Prostate gland (tissue), 2 donors: ENCODE measurements at regions not wholly inside any gene's neighbourhood (a gene's known extent, or its start where the extent isn't known, plus 50 kb on each side); places are given as distances from the start of the nearest gene placed in this dataset.

Experiments
- DNase-seq: peaks from one replicate; pipeline ENCODE4 v3.0.0-alpha.2; 2019; ENCODE audit warnings: low spot score
- H3K27ac ChIP-seq, 2 donors: fragments of 200-600 bp; sonication (generic); 2 replicates each; pipeline ENCODE4 v1.5.1; 2017 to 2019
- H3K27me3 ChIP-seq: fragments of 200-600 bp; sonication (generic); replicated peaks from 2 replicates; pipeline ENCODE4 v1.5.1; 2019; ENCODE audit not compliant: insufficient read depth
- H3K36me3 ChIP-seq, 2 donors: fragments of 200-600 bp; sonication (generic); 1 replicate in 1 of 2; 2 replicates in 1 of 2; pipeline versions ENCODE4 v1.5.1 to v1.8.1; 2017 to 2019
- H3K4me1 ChIP-seq: fragments of 200-600 bp; sonication (generic); replicated peaks from 2 replicates; pipeline ENCODE4 v1.5.1; 2019
- H3K4me3 ChIP-seq, 2 donors: fragments of 200-600 bp; sonication (generic); 2 replicates each; pipeline ENCODE4 v1.5.1; 2017 to 2019
- H3K9me3 ChIP-seq: fragments of 200-600 bp; sonication (generic); 2 replicates; pipeline ENCODE4 v1.5.1; 2017
- POLR2A ChIP-seq: fragments of 450-650 bp; IDR thresholded peaks from one replicate; pipeline ENCODE4 v1.6.1; 2016; ENCODE audit warnings: antibody characterized with exemption, mild to moderate bottlenecking
- POLR2AphosphoS5 ChIP-seq: sonication (generic); formaldehyde crosslinking; IDR thresholded peaks from one replicate; pipeline ENCODE4 v1.6.1; 2017; ENCODE audit warnings: antibody characterized with exemption
- WGBS: methylation state at CpG from one replicate; pipeline ENCODE4 v1.1.5; 2018; 5-methylcytosine and 5-hydroxymethylcytosine counted together
- intact Hi-C: fragments of 100-400 bp; cut with DNase I; formaldehyde crosslinking; loops from one replicate; pipeline ENCODE4 v1.14.2; 2022
- TF ChIP-seq, protein P1 (sequence below), 4 experiments: fragments of 200-600 bp in 2 of 4; fragments of 450-650 bp in 2 of 4; sonication (generic) in 2 of 4; IDR thresholded peaks; 1 replicate in 3 of 4; 2 replicates in 1 of 4; pipeline ENCODE4 v1.5.1; 2016 to 2019; ENCODE audit warnings: antibody characterized with exemption in 4 of 4, mild to moderate bottlenecking in 2 of 4, moderate library complexity in 2 of 4

DNA sequence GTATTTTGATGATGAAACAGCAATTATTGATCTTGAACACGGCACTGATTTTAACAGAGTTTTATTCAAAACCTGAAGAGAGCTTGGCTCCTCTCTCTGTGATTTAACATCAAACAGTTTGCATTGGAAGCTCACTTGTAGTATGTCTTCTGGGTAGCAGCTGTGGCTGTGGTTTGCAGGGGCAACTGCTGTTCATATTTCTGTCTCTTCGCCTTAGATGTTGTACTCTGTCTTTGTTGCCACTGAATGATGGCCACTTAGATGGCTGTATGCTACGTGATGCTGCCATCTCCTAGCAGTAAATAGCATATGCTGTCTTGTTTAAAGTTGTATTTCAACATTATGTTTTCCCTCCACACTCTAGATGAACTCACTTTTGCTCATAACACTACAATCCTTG lies 1743.0 kb upstream of the TENM3 start:
- 86% methylated on average over 3 of the region's 3 CpGs for WGBS
- TF ChIP-seq, protein P1, sequence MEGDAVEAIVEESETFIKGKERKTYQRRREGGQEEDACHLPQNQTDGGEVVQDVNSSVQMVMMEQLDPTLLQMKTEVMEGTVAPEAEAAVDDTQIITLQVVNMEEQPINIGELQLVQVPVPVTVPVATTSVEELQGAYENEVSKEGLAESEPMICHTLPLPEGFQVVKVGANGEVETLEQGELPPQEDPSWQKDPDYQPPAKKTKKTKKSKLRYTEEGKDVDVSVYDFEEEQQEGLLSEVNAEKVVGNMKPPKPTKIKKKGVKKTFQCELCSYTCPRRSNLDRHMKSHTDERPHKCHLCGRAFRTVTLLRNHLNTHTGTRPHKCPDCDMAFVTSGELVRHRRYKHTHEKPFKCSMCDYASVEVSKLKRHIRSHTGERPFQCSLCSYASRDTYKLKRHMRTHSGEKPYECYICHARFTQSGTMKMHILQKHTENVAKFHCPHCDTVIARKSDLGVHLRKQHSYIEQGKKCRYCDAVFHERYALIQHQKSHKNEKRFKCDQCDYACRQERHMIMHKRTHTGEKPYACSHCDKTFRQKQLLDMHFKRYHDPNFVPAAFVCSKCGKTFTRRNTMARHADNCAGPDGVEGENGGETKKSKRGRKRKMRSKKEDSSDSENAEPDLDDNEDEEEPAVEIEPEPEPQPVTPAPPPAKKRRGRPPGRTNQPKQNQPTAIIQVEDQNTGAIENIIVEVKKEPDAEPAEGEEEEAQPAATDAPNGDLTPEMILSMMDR (IDR thresholded peaks at IDR 0.05) = no peak
- TF ChIP-seq POLR2AphosphoS5 (no peak), POLR2A (no peak)

DNA sequence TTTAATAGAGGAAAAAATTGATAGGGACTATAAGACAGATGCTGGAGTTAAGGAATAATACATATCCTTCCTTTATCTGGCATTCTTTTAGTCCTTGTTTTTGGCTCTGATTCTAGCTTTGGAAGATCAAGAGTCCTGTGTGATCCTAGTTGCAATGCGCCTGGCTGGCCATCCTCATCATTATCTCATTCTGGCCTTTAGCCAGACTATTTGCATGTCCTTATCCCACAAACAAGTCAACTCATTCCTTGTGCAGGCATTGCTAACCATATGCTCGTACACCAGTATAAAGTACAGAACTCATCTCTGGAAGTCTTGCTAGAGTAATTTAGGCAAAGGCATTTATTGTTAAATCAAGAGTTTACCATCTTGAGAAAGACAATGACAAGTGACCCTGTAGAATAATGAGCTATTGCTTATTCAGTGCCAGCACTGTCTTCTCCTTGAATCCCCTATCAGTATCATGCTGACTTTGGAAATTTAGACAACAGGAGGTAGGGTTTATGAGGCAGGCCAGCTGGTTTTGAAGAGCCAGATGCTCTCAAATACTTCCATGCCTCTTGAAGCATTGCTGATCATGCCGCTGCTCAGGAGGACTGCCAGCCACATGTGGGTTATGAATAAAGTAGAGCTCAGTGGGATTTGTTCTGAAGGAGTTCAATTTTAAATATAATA lies 1730.3 kb upstream of the TENM3 start:
- H3K4me1 ChIP-seq = no peaks in the 10 kb centered on the region
- no peaks in the 10 kb centered on the region for H3K9me3 ChIP-seq
- no peak overlapping the region for H3K27ac ChIP-seq
- H3K36me3 ChIP-seq = no peaks in the 10 kb centered on the region
- H3K4me3 ChIP-seq = no peak overlapping the region
- no peak for TF ChIP-seq POLR2AphosphoS5
- TF ChIP-seq POLR2A = no peak
- TF ChIP-seq, protein P1 (IDR thresholded peaks at IDR 0.05) = no peak
- intact Hi-C loops = no loop called here
- H3K27me3 ChIP-seq = no peaks in the 10 kb centered on the region
- DNase-seq = no peak
- WGBS = 63% methylated on average over 3 of the region's 3 CpGs

More for the DNA sequence above, 1743.0 kb upstream of the TENM3 start:
- Histone ChIP-seq H3K27me3 (no peaks in the 10 kb centered on the region), H3K9me3 (no peaks in the 10 kb centered on the region), H3K4me1 (no peaks in the 10 kb centered on the region), H3K4me3 (no peak overlapping the region), H3K36me3 (no peaks in the 10 kb centered on the region), H3K27ac (no peak overlapping the region)
- no peak for DNase-seq
- intact Hi-C loops = no loop called here

DNA sequence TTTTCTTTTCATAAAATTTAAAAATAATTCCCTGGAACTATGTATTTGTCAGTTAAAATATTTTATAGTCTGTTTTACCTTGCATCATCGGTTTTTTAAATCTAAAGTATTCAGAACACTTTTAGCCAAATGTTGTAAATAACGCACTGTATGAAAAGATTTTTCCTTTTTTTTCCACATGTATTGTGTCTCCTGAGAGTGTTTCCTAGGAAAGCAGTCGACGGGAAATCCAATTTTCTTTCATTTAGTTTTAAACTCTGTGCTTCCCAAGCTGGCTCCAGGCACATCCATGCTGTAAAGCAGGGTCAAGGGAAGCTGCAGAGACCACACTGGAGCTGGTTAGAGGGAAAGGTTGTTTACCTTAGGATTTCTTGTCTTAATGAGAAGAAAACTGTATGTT lies 1724.3 kb upstream of the TENM3 start:
- no peaks in the 10 kb centered on the region for H3K4me1 ChIP-seq
- no peak for DNase-seq
- intact Hi-C loops = no loop called here
- TF ChIP-seq POLR2A (no peak), POLR2AphosphoS5 (no peak)
- TF ChIP-seq, protein P1 (IDR thresholded peaks at IDR 0.05) = no peak
- no peak overlapping the region for H3K4me3 ChIP-seq
- H3K27ac ChIP-seq = no peak overlapping the region
- WGBS = 32% methylated on average over 4 of the region's 4 CpGs
- H3K9me3 ChIP-seq = no peaks in the 10 kb centered on the region
- no peaks in the 10 kb centered on the region for H3K36me3 ChIP-seq
- H3K27me3 ChIP-seq = no peaks in the 10 kb centered on the region

DNA sequence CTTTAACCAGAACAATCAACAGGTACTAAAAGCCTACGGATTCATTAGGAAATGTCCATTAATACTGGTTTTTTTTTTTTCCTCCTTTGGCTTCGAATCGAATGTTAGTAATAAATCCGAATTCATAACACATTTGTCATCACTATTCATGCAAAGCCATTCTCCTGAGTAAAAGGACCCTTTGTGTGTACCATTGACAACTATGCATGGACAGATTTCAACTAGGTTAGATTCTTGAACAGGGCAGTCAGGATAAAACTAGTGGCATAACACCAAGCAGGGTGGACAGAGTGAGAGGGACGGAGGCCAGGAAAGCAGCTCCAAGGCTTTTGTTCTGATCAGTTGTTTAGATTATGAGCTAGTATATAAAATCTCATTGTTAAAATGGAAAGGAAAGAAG lies 1722.0 kb upstream of the TENM3 start:
- intact Hi-C loops = no loop called here
- TF ChIP-seq, protein P1 (IDR thresholded peaks at IDR 0.05) = no peak
- no peak overlapping the region for H3K4me3 ChIP-seq
- no peaks in the 10 kb centered on the region for H3K27me3 ChIP-seq
- WGBS = 42% methylated on average over 5 of the region's 5 CpGs
- H3K27ac ChIP-seq = no peak overlapping the region
- H3K9me3 ChIP-seq = no peaks in the 10 kb centered on the region
- H3K36me3 ChIP-seq = no peaks in the 10 kb centered on the region
- no peak for DNase-seq
- H3K4me1 ChIP-seq = no peaks in the 10 kb centered on the region

DNA sequence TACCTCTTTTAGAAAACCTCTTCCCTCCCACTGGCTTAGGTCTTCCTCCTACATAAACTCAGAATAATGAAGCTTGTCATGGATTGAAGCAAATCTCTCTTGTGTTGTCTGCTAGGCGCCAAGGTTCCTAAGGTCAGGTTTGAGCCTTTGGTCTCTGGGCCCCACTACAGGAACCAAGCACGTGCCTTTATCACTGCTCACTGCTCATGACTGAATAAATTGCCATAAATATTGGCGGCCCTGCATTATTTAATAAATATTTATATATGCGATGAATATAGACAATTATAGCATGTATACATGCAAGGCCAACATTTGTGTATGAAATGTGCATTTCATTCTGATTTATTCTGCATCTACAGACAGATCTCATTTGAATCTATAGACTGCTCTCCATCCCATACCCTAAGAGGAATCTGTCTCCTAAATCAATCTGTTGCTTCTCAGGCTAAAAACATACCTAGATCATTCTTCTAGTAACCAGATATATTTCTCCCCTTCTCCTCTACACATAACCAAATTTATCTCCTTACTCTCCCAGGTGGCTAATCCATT lies 1717.6 kb upstream of the TENM3 start:
- intact Hi-C loops = no loop called here
- WGBS = 98% methylated on average over 4 of the region's 4 CpGs

More for the DNA sequence above, 1717.6 kb upstream of the TENM3 start:
- H3K36me3 ChIP-seq = no peaks in the 10 kb centered on the region
- no peaks in the 10 kb centered on the region for H3K9me3 ChIP-seq
- DNase-seq = no peak
- H3K4me3 ChIP-seq = no peak overlapping the region
- TF ChIP-seq POLR2AphosphoS5 = no peak
- no peak overlapping the region for H3K27ac ChIP-seq
- no peaks in the 10 kb centered on the region for H3K4me1 ChIP-seq
- no peaks in the 10 kb centered on the region for H3K27me3 ChIP-seq
